ENCODE measurements at regions not wholly inside any gene's neighbourhood (a gene's known extent, or its start where the extent isn't known, plus 50 kb on each side); places are given as distances from the start of the nearest gene placed in this dataset.

GRCh38 chr4:144574509-144574908, 71.4 kb upstream of the HHIP start:
- no peak for TF ChIP-seq HMGXB4 (CRISPR knock-in tag; IDR thresholded peaks at IDR 0.05)
- no peak for TF ChIP-seq NFE2L1 (CRISPR knock-in tag; IDR thresholded peaks at IDR 0.05)
- no peak for TF ChIP-seq USF2 (CRISPR knock-in tag; IDR thresholded peaks at IDR 0.05)
- no peak for TF ChIP-seq ETV6 (CRISPR knock-in tag; IDR thresholded peaks at IDR 0.05)
- TF ChIP-seq, protein P1, sequence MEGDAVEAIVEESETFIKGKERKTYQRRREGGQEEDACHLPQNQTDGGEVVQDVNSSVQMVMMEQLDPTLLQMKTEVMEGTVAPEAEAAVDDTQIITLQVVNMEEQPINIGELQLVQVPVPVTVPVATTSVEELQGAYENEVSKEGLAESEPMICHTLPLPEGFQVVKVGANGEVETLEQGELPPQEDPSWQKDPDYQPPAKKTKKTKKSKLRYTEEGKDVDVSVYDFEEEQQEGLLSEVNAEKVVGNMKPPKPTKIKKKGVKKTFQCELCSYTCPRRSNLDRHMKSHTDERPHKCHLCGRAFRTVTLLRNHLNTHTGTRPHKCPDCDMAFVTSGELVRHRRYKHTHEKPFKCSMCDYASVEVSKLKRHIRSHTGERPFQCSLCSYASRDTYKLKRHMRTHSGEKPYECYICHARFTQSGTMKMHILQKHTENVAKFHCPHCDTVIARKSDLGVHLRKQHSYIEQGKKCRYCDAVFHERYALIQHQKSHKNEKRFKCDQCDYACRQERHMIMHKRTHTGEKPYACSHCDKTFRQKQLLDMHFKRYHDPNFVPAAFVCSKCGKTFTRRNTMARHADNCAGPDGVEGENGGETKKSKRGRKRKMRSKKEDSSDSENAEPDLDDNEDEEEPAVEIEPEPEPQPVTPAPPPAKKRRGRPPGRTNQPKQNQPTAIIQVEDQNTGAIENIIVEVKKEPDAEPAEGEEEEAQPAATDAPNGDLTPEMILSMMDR (IDR thresholded peaks at IDR 0.05): no peak
- TF ChIP-seq FOXP1 (CRISPR knock-in tag; IDR thresholded peaks at IDR 0.05; ENCODE audit: borderline replicate concordance): no peak
- no peak for TF ChIP-seq ZNF416 (CRISPR knock-in tag; IDR thresholded peaks at IDR 0.05)
- no peak for TF ChIP-seq MXD4 (CRISPR knock-in tag; IDR thresholded peaks at IDR 0.05; ENCODE audit: borderline replicate concordance)
- no peak for TF ChIP-seq CBFB (CRISPR knock-in tag; IDR thresholded peaks at IDR 0.05; ENCODE audit: low read depth)
- no peak for TF ChIP-seq NFYB (CRISPR knock-in tag; conservative IDR thresholded peaks at IDR 0.05; ENCODE audit: low read depth)

Data from WTC11 (cell line).